Ovary (tissue), 3 donors: ENCODE measurements at regions not wholly inside any gene's neighbourhood (a gene's known extent, or its start where the extent isn't known, plus 50 kb on each side); places are given as distances from the start of the nearest gene placed in this dataset.

Source experiments
- EP300 ChIP-seq: sonication (generic); formaldehyde crosslinking; IDR thresholded peaks from one replicate; pipeline ENCODE4 v1.6.1; 2017; ENCODE audit warnings: antibody characterized with exemption
- POLR2A ChIP-seq: fragments of 450-650 bp; IDR thresholded peaks from one replicate; pipeline ENCODE4 v1.6.1; 2017; ENCODE audit warnings: antibody characterized with exemption, mild to moderate bottlenecking, moderate library complexity
- TF ChIP-seq, protein P1 (sequence below), 3 donors: fragments of 450-650 bp in 2 of 3; fragments of 200-600 bp in 1 of 3; IDR thresholded peaks; one replicate each; pipeline versions ENCODE4 v1.5.1 to v1.8.0; 2016 to 2022; ENCODE audit warnings: antibody characterized with exemption in 3 of 3, mild to moderate bottlenecking in 1 of 3
- donor health status: DM: no; HTN: no; CAD: no.

GRCh38 chr10:106327747-106328146 is 836.8 kb downstream of the SORCS1 start:
- TF ChIP-seq, protein P1, sequence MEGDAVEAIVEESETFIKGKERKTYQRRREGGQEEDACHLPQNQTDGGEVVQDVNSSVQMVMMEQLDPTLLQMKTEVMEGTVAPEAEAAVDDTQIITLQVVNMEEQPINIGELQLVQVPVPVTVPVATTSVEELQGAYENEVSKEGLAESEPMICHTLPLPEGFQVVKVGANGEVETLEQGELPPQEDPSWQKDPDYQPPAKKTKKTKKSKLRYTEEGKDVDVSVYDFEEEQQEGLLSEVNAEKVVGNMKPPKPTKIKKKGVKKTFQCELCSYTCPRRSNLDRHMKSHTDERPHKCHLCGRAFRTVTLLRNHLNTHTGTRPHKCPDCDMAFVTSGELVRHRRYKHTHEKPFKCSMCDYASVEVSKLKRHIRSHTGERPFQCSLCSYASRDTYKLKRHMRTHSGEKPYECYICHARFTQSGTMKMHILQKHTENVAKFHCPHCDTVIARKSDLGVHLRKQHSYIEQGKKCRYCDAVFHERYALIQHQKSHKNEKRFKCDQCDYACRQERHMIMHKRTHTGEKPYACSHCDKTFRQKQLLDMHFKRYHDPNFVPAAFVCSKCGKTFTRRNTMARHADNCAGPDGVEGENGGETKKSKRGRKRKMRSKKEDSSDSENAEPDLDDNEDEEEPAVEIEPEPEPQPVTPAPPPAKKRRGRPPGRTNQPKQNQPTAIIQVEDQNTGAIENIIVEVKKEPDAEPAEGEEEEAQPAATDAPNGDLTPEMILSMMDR (IDR thresholded peaks at IDR 0.05): no peak
- no peak for TF ChIP-seq POLR2A
- no peak for TF ChIP-seq EP300
